ENCODE measurements at regions not wholly inside any gene's neighbourhood (a gene's known extent, or its start where the extent isn't known, plus 50 kb on each side); places are given as distances from the start of the nearest gene placed in this dataset.

DNA sequence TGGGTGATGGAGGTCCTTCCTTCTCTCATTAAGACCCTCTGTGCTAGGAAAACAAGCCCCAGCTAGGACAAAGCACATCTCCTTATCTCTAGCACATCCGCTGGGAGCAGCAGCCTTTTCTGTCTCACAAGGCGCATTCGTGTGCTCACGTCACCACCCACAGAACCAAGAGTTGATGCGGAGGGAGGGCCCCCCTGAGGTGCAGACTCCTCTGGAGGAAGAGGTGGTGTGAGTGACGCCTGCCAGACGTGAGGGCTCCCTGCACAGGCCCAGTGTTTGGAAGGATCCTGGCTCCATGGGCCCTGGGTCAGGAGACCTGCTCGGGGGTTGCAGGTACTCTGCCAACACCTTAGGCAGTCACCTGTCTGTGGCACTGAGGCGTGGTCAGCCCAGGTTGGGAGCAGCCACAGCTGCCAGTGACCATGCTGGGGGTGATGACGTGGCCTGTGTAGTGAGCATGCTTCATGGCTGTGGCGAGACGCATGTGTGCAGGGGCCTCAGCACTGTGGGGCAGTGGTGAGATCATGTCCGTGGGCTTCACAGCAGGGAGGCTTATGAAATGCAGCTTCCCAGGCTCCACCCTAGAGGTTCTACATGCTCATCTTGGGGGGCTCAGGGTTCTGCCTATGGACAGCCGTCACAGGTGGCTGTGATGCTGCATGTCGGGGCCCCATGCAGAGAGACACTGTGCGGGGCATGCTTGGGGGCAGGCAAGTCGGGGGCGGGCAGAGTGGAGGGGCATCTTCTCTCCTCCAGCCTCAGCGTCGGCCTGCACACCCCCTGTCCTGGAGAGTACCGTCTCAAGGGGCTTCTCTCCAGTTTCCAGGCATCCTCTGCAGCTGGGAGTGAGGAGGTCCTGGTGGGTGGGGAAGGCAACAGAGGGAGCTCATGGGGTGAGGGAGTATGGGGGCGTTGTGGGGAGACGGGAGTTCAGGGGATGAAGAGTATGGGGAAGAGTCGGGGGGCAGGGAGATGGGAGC, 56.2 kb upstream of the DPYSL4 start:
- POLR2A ChIA-PET (ENCODE audit: low non-redundant PET): no interaction called here
- H3K27ac ChIP-seq (ENCODE audit: low read depth, low read length, poor library complexity, severe bottlenecking): no peak overlapping the region
- no peaks in the 10 kb centered on the region for H3K9me3 ChIP-seq (ENCODE audit: low read depth, low read length, poor library complexity, severe bottlenecking)
- H3K27me3 ChIP-seq (replicated peaks; ENCODE audit: insufficient read depth, low read depth, low read length, poor library complexity): no peaks in the 10 kb centered on the region
- no peak overlapping the region for H3K4me3 ChIP-seq (ENCODE audit: low read depth, low read length, poor library complexity, severe bottlenecking)
- H3K4me1 ChIP-seq (ENCODE audit: insufficient read depth, low read length, poor library complexity, severe bottlenecking): peaks cover 6% of the 10 kb centered on the region
- no peaks in the 10 kb centered on the region for H3K36me3 ChIP-seq (ENCODE audit: insufficient read depth, low read length, poor library complexity, severe bottlenecking)
- no peak for TF ChIP-seq EZH2 (IDR thresholded peaks at IDR 0.05; ENCODE audit: borderline replicate concordance, low read depth, low read length, poor library complexity, severe bottlenecking)
- TF ChIP-seq, protein P1, sequence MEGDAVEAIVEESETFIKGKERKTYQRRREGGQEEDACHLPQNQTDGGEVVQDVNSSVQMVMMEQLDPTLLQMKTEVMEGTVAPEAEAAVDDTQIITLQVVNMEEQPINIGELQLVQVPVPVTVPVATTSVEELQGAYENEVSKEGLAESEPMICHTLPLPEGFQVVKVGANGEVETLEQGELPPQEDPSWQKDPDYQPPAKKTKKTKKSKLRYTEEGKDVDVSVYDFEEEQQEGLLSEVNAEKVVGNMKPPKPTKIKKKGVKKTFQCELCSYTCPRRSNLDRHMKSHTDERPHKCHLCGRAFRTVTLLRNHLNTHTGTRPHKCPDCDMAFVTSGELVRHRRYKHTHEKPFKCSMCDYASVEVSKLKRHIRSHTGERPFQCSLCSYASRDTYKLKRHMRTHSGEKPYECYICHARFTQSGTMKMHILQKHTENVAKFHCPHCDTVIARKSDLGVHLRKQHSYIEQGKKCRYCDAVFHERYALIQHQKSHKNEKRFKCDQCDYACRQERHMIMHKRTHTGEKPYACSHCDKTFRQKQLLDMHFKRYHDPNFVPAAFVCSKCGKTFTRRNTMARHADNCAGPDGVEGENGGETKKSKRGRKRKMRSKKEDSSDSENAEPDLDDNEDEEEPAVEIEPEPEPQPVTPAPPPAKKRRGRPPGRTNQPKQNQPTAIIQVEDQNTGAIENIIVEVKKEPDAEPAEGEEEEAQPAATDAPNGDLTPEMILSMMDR (conservative IDR thresholded peaks at IDR 0.05; ENCODE audit: low read depth, low read length): no peak
- CTCF ChIA-PET: no interaction called here
- no TSS peak for BruUV-seq (replicated peaks)
- no peak for DNase-seq (ENCODE audit: low spot score)
- intact Hi-C loops (cut with micrococcal nuclease; ENCODE audit: unreplicated experiment): no loop called here

DNA sequence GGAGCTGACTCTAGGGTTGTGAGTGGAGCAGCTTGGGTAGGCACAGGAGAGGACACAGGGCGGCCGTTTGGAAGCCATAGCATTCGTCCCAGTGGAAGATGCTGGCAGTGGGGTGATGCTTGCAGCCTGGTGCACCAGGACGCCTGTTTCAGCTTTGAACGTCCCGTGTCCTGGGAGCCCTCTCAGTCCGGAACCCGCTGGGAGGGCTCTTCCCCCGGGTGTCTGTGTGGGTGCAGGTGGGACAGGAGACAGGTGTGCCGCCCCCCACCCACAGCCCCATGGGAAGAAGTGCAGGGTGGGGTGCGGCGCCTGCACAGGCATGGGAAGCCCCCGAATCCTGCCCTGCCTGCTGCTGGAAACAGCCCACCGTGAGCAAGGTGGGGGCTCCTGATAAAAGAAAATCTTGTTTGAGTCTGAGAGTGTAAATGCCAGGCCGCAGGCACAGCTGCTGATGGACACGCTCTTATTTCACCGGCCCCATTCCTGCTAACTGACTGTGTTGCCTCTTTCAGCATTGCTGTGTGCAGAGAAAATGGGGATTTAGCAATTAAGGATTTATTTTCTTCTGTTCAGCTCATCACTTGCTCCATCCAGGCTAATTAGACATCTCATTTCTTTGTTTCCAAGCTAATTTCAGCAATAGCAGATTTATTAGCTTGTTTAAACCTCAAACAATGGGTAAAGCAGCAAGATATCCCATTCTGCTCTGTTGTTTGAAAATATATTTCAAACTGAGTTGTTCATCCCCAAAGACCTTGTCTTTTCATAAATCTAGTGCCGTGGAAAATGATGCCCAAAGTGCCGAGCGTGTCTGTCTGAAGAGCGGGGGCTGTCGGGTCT, 54.9 kb upstream of the DPYSL4 start:
- no peaks in the 10 kb centered on the region for H3K9me3 ChIP-seq (ENCODE audit: low read depth, low read length, poor library complexity, severe bottlenecking)
- TF ChIP-seq, protein P1 (conservative IDR thresholded peaks at IDR 0.05; ENCODE audit: low read depth, low read length): no peak
- no peak for TF ChIP-seq EZH2 (IDR thresholded peaks at IDR 0.05; ENCODE audit: borderline replicate concordance, low read depth, low read length, poor library complexity, severe bottlenecking)
- H3K4me3 ChIP-seq (ENCODE audit: low read depth, low read length, poor library complexity, severe bottlenecking): no peak overlapping the region
- CTCF ChIA-PET: no interaction called here
- intact Hi-C loops (cut with micrococcal nuclease; ENCODE audit: unreplicated experiment): no loop called here
- H3K36me3 ChIP-seq (ENCODE audit: insufficient read depth, low read length, poor library complexity, severe bottlenecking): no peaks in the 10 kb centered on the region
- POLR2A ChIA-PET (ENCODE audit: low non-redundant PET): no interaction called here
- H3K4me1 ChIP-seq (ENCODE audit: insufficient read depth, low read length, poor library complexity, severe bottlenecking): peaks cover 6% of the 10 kb centered on the region
- no peaks in the 10 kb centered on the region for H3K27me3 ChIP-seq (replicated peaks; ENCODE audit: insufficient read depth, low read depth, low read length, poor library complexity)
- DNase-seq (ENCODE audit: low spot score): no peak
- no TSS peak for BruUV-seq (replicated peaks)
- no peak overlapping the region for H3K27ac ChIP-seq (ENCODE audit: low read depth, low read length, poor library complexity, severe bottlenecking)

DNA sequence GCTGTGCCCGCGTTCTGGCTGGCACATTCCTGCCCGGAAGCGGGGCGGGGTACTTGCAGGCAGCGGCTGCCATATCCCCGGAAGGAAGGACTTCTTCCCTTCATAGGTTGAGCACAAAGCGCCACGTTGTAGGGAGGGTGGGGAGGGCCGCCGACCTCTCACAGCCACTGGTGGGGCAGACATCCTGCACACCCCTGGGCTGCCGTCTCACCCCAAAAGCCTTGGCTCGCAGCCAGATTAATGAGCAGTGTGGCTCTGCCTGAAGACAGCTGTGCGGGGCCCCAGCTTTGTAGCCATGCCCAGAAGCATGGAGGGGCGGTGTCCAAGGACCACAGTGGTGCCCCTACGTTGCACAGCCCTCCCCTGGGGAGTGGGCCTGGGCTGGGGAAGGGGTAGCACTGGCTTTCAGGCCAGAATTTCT, 54.3 kb upstream of the DPYSL4 start:
- intact Hi-C loops (cut with micrococcal nuclease; ENCODE audit: unreplicated experiment): no loop called here
- Histone ChIP-seq H3K4me3 (ENCODE audit: low read depth, low read length, poor library complexity, severe bottlenecking) (no peak overlapping the region), H3K27ac (ENCODE audit: low read depth, low read length, poor library complexity, severe bottlenecking) (no peak overlapping the region), H3K4me1 (ENCODE audit: insufficient read depth, low read length, poor library complexity, severe bottlenecking) (peaks cover 6% of the 10 kb centered on the region), H3K27me3 (replicated peaks; ENCODE audit: insufficient read depth, low read depth, low read length, poor library complexity) (no peaks in the 10 kb centered on the region), H3K9me3 (ENCODE audit: low read depth, low read length, poor library complexity, severe bottlenecking) (no peaks in the 10 kb centered on the region), H3K36me3 (ENCODE audit: insufficient read depth, low read length, poor library complexity, severe bottlenecking) (no peaks in the 10 kb centered on the region)
- no TSS peak for BruUV-seq (replicated peaks)
- ChIA-PET POLR2A (ENCODE audit: low non-redundant PET) (no interaction called here), CTCF (no interaction called here)
- DNase-seq (ENCODE audit: low spot score): peak; percentile 11
- no peak for TF ChIP-seq EZH2 (IDR thresholded peaks at IDR 0.05; ENCODE audit: borderline replicate concordance, low read depth, low read length, poor library complexity, severe bottlenecking)
- TF ChIP-seq, protein P1 (conservative IDR thresholded peaks at IDR 0.05; ENCODE audit: low read depth, low read length): no peak

Data from A673 (cell line).